ENCODE measurements at regions not wholly inside any gene's neighbourhood (a gene's known extent, or its start where the extent isn't known, plus 50 kb on each side); places are given as distances from the start of the nearest gene placed in this dataset.

GRCh38 chr10:3500408-3500856 is 284.6 kb downstream of the KLF6 start:
- Mint-ChIP-seq H3K27me3 (ENCODE audit: unreplicated experiment) (no peaks in the 10 kb centered on the region), H3K27ac (ENCODE audit: unreplicated experiment) (peak overlapping the region; percentile 40), H3K4me3 (ENCODE audit: unreplicated experiment) (no peak overlapping the region), H3K36me3 (ENCODE audit: low read depth, unreplicated experiment) (no peaks in the 10 kb centered on the region), H3K9me3 (ENCODE audit: unreplicated experiment) (no peaks in the 10 kb centered on the region), H3K4me1 (ENCODE audit: unreplicated experiment) (peaks cover 3% of the 10 kb centered on the region)
- DNase-seq (ENCODE audit: low spot score) = peak; percentile 21
- TF ChIP-seq, protein P1, sequence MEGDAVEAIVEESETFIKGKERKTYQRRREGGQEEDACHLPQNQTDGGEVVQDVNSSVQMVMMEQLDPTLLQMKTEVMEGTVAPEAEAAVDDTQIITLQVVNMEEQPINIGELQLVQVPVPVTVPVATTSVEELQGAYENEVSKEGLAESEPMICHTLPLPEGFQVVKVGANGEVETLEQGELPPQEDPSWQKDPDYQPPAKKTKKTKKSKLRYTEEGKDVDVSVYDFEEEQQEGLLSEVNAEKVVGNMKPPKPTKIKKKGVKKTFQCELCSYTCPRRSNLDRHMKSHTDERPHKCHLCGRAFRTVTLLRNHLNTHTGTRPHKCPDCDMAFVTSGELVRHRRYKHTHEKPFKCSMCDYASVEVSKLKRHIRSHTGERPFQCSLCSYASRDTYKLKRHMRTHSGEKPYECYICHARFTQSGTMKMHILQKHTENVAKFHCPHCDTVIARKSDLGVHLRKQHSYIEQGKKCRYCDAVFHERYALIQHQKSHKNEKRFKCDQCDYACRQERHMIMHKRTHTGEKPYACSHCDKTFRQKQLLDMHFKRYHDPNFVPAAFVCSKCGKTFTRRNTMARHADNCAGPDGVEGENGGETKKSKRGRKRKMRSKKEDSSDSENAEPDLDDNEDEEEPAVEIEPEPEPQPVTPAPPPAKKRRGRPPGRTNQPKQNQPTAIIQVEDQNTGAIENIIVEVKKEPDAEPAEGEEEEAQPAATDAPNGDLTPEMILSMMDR (IDR thresholded peaks at IDR 0.05; ENCODE audit: unreplicated experiment) = no peak

GRCh38 chr10:3499120-3499519 is 285.9 kb downstream of the KLF6 start:
- Mint-ChIP-seq H3K27ac (ENCODE audit: unreplicated experiment) (no peak overlapping the region), H3K4me3 (ENCODE audit: unreplicated experiment) (no peak overlapping the region), H3K27me3 (ENCODE audit: unreplicated experiment) (no peaks in the 10 kb centered on the region), H3K36me3 (ENCODE audit: low read depth, unreplicated experiment) (no peaks in the 10 kb centered on the region), H3K4me1 (ENCODE audit: unreplicated experiment) (peaks cover 3% of the 10 kb centered on the region), H3K9me3 (ENCODE audit: unreplicated experiment) (no peaks in the 10 kb centered on the region)
- DNase-seq (ENCODE audit: low spot score) = no peak
- TF ChIP-seq, protein P1 (IDR thresholded peaks at IDR 0.05; ENCODE audit: unreplicated experiment) = no peak

- peaks cover 3% of the 10 kb centered on the region for H3K4me1 Mint-ChIP-seq (ENCODE audit: unreplicated experiment)
- H3K27me3 Mint-ChIP-seq (ENCODE audit: unreplicated experiment) = no peaks in the 10 kb centered on the region
- H3K4me3 Mint-ChIP-seq (ENCODE audit: unreplicated experiment) = no peak overlapping the region
- TF ChIP-seq, protein P1 (IDR thresholded peaks at IDR 0.05; ENCODE audit: unreplicated experiment) = no peak
- H3K9me3 Mint-ChIP-seq (ENCODE audit: unreplicated experiment) = no peaks in the 10 kb centered on the region
- H3K27ac Mint-ChIP-seq (ENCODE audit: unreplicated experiment) = no peak overlapping the region
- no peaks in the 10 kb centered on the region for H3K36me3 Mint-ChIP-seq (ENCODE audit: low read depth, unreplicated experiment)
- DNase-seq (ENCODE audit: low spot score) = no peak
These were observed 287.4 kb downstream of the KLF6 start for GRCh38 chr10:3497581-3497980.

DNA sequence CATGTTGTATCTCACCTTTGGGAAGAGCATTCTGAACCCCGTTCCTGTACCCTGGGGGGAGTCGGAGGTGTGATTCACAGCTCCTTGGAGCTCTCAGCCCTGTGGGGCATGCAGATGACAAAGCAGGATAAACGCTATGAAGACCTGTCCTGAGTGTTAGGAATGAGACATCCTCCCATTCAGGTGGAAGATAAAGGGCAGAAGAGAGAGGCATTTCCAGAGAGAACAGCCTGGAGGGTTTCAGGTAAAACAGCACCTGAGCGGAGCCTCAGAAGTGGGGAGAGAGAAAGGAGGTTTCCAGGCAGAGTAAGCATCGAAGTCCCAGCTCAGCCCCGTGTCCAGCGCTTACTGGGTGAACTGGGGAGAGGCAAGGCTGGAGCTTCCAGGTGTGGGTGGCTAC is 288.9 kb downstream of the KLF6 start:
- Mint-ChIP-seq H3K27me3 (ENCODE audit: unreplicated experiment) (no peaks in the 10 kb centered on the region), H3K9me3 (ENCODE audit: unreplicated experiment) (no peaks in the 10 kb centered on the region), H3K36me3 (ENCODE audit: low read depth, unreplicated experiment) (no peaks in the 10 kb centered on the region), H3K27ac (ENCODE audit: unreplicated experiment) (no peak overlapping the region), H3K4me3 (ENCODE audit: unreplicated experiment) (no peak overlapping the region), H3K4me1 (ENCODE audit: unreplicated experiment) (peaks cover 3% of the 10 kb centered on the region)
- TF ChIP-seq, protein P1 (IDR thresholded peaks at IDR 0.05; ENCODE audit: unreplicated experiment) = no peak
- DNase-seq (ENCODE audit: low spot score) = no peak

GRCh38 chr10:3495281-3495680 is 289.7 kb downstream of the KLF6 start:
- Mint-ChIP-seq H3K27ac (ENCODE audit: unreplicated experiment) (no peak overlapping the region), H3K4me3 (ENCODE audit: unreplicated experiment) (no peak overlapping the region), H3K4me1 (ENCODE audit: unreplicated experiment) (peaks cover under 1% of the 10 kb centered on the region), H3K36me3 (ENCODE audit: low read depth, unreplicated experiment) (no peaks in the 10 kb centered on the region), H3K27me3 (ENCODE audit: unreplicated experiment) (no peaks in the 10 kb centered on the region), H3K9me3 (ENCODE audit: unreplicated experiment) (no peaks in the 10 kb centered on the region)
- TF ChIP-seq, protein P1 (IDR thresholded peaks at IDR 0.05; ENCODE audit: unreplicated experiment) = no peak
- DNase-seq (ENCODE audit: low spot score) = no peak

All from endothelial cell (in vitro differentiated cells).